ENCODE measurements at regions not wholly inside any gene's neighbourhood (a gene's known extent, or its start where the extent isn't known, plus 50 kb on each side); places are given as distances from the start of the nearest gene placed in this dataset.
A peak's percentile ranks its signal among the peaks of the same experiment; 100 is the strongest.

DNA sequence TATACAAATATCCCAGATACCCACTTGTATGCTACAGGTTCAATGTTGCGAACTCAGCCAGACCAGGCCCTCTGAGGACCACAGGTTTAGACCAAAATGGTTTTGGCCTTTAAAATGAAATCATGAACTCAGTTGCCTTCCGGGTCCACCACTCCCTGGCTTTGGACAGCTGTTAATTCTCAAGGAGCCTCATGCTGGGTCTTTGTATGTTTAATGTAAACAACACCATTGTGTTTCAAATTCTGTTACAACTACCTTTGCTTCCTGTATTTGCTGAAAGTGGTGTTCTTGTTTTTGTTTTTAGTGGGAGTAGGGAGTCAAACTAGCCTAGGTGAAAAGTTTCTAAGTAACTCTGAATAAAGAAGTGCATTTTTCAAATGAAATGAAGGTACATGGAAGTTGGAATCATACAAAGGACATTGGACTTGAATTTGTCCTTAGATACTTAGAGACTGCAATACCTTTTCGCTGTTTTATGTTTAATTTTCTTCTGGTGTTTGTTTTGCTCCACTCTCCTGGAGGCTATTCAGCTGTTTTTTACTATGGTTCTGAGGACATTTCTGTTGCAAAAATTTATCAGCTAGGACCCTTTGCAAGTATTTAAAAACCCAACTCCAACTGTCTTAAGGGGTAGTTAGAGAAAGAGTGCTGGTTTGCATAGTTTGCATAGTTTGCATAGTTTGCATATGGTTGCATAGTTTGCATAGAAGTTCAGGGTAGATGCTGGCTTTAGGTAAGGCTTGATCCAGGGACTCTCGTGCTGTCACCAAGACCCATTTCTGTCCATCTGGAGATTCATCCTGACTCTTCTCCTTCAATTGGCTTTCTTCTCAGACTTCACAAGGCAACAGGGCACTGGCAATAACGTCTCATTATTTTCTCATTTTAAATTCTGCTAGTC lies 70.1 kb downstream of the MID1IP1 start:
- TF ChIP-seq, protein P1, sequence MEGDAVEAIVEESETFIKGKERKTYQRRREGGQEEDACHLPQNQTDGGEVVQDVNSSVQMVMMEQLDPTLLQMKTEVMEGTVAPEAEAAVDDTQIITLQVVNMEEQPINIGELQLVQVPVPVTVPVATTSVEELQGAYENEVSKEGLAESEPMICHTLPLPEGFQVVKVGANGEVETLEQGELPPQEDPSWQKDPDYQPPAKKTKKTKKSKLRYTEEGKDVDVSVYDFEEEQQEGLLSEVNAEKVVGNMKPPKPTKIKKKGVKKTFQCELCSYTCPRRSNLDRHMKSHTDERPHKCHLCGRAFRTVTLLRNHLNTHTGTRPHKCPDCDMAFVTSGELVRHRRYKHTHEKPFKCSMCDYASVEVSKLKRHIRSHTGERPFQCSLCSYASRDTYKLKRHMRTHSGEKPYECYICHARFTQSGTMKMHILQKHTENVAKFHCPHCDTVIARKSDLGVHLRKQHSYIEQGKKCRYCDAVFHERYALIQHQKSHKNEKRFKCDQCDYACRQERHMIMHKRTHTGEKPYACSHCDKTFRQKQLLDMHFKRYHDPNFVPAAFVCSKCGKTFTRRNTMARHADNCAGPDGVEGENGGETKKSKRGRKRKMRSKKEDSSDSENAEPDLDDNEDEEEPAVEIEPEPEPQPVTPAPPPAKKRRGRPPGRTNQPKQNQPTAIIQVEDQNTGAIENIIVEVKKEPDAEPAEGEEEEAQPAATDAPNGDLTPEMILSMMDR (IDR thresholded peaks at IDR 0.05) = no peak
- H3K4me3 Mint-ChIP-seq = no peak overlapping the region

DNA sequence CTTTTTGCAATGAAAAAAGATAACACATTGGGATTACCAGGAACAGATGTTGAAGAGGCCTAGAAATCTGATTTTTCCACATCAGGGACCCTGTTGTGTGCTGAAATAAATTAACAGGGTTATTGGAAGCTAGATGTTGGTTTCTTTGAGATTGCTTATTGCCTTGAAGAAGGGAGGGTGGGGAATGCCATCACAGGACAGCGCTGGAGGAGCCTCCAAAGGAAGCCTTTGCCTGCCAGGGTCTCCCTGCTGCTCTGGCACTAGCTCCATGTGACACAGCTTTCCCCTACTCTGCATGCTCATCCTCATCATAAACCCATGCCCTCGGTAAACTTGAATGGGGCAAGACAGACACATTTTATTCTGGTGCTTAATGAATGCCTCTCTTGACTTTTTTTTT lies 76.1 kb downstream of the MID1IP1 start:
- H3K4me3 Mint-ChIP-seq = no peak overlapping the region
- no peaks in the 10 kb centered on the region for H3K9me3 Mint-ChIP-seq
- peaks cover 18% of the 10 kb centered on the region for H3K4me1 Mint-ChIP-seq (ENCODE audit: low read depth)
- DNase-seq = no peak
- H3K27me3 Mint-ChIP-seq (ENCODE audit: insufficient read depth) = no peaks in the 10 kb centered on the region
- H3K36me3 Mint-ChIP-seq (ENCODE audit: low read depth) = no peaks in the 10 kb centered on the region
- TF ChIP-seq, protein P1 (IDR thresholded peaks at IDR 0.05) = no peak
- no peak overlapping the region for H3K27ac Mint-ChIP-seq

More for the DNA sequence above, 70.1 kb downstream of the MID1IP1 start:
- no peak for DNase-seq
- Mint-ChIP-seq H3K4me1 (ENCODE audit: low read depth) (peaks cover 30% of the 10 kb centered on the region), H3K27me3 (ENCODE audit: insufficient read depth) (no peaks in the 10 kb centered on the region), H3K27ac (no peak overlapping the region; the same call in 1 of the 2 replicates), H3K9me3 (no peaks in the 10 kb centered on the region), H3K36me3 (ENCODE audit: low read depth) (no peaks in the 10 kb centered on the region)

DNA sequence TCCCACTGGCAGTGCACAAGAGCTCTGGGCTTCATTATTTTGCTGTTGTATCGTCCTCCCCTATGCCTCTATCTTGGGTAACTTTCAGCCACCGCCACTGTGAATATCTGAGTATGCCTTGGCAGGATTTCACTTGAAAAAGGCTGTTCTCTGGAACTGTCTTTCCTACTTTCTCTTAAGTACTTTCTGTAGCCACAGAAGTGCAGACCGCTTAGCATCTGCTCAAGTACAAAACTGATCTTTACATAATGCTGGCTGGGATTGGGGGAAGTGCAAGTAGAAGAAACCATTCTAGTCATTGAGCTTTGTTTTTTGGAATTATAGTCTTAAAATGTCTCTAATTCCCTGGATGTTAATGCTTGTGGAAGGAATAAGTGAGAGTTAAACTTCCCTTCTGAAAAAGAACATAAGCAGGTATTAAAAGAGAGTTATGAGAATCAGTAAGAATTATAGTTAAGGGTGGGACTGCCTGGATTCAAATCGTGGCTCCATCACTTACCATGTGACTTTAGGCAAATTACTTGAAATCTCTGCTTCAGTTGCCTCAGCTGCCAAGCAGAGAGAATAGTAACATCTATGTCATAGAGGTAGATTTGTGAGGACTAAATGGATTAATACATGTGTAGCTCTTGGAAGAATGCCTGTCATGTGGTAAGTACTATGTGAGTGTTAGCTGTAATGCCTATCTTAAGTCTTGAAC lies 77.5 kb downstream of the MID1IP1 start:
- H3K27ac Mint-ChIP-seq = no peak overlapping the region
- no peaks in the 10 kb centered on the region for H3K27me3 Mint-ChIP-seq (ENCODE audit: insufficient read depth)
- TF ChIP-seq, protein P1 (IDR thresholded peaks at IDR 0.05) = no peak
- peaks cover 33% of the 10 kb centered on the region for H3K4me1 Mint-ChIP-seq (ENCODE audit: low read depth)
- no peak for DNase-seq
- H3K36me3 Mint-ChIP-seq (ENCODE audit: low read depth) = no peaks in the 10 kb centered on the region
- no peak overlapping the region for H3K4me3 Mint-ChIP-seq
- H3K9me3 Mint-ChIP-seq = no peaks in the 10 kb centered on the region

DNA sequence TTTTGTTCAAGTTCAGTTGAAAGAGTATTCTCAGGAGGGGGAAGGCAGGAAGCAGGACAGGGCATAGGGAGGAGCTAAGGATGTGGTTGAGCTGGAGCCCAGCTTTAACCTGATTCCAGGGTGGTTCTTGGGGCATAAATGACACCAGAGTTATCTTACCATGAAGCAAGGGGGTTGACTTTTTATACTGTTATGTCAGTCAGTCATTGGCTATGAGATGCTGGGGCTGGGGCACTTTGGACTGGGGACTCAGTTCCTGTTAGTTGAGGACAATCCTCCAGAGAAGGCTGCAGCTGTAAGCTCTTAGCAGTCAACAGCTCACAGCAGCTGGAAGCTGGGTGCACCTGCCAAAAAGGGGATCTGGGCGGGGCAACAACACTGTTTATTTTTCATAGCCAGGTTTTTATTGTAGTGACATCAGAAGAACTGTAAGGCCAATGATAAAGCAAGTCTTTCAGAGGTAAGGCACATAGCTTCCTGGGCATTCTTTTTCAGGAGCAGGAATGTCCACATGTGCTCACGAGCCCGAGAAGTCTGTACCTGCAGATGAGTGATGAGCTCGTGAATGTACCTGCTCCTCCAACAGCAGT lies 78.5 kb downstream of the MID1IP1 start:
- H3K9me3 Mint-ChIP-seq = no peaks in the 10 kb centered on the region
- TF ChIP-seq, protein P1 (IDR thresholded peaks at IDR 0.05) = no peak
- peaks cover 33% of the 10 kb centered on the region for H3K4me1 Mint-ChIP-seq (ENCODE audit: low read depth)
- no peak overlapping the region for H3K4me3 Mint-ChIP-seq
- peak overlapping the region; percentile 73 for H3K27ac Mint-ChIP-seq
- DNase-seq = no peak
- no peaks in the 10 kb centered on the region for H3K27me3 Mint-ChIP-seq (ENCODE audit: insufficient read depth)
- no peaks in the 10 kb centered on the region for H3K36me3 Mint-ChIP-seq (ENCODE audit: low read depth)

DNA sequence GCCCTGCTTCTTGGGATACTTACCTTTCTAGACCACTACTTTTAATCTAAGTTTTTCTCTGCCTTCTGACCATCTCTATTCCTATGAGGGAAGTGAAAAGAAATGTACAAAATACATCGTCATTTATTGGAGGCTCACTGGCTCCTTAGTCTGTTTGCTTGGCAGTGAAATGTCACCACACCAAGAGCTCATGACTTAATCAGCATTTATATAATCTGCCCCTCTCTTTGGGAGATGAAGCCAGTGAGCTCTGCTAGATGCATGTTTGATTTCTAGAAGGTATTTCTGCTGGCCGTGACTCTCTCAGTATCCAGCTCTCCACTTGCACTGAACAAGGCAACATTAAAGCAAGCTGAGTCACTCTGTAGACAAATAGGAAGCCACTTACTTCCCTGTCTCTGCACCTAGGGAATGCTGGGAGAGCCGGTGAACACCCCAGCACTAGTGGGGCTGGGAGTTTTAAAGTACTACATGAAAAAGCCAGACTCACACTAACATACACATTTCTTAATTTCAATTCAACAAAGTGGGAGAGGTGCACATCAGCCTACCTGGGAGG lies 79.1 kb downstream of the MID1IP1 start:
- Mint-ChIP-seq H3K36me3 (ENCODE audit: low read depth) (no peaks in the 10 kb centered on the region), H3K9me3 (no peaks in the 10 kb centered on the region), H3K27me3 (ENCODE audit: insufficient read depth) (no peaks in the 10 kb centered on the region; the same call in 1 of the 2 replicates), H3K4me1 (ENCODE audit: low read depth) (peaks cover 33% of the 10 kb centered on the region), H3K27ac (peak overlapping the region; percentile 73), H3K4me3 (no peak overlapping the region)
- TF ChIP-seq, protein P1 (IDR thresholded peaks at IDR 0.05) = no peak
- DNase-seq = peak; percentile 50

Measured in HFFc6 (cell line).